GM23338 (cell line): ENCODE measurements at regions not wholly inside any gene's neighbourhood (a gene's known extent, or its start where the extent isn't known, plus 50 kb on each side); places are given as distances from the start of the nearest gene placed in this dataset.

Experiments used
- CREB1 ChIP-seq: fragments of 250-450 bp; sonication (Bioruptor Pico); IDR thresholded peaks from 2 replicates; pipeline ENCODE4 v1.5.0; 2020; ENCODE audit warnings: low read depth, mild to moderate bottlenecking, moderate library complexity
- CTCF ChIP-seq, 2 experiments: fragments of 200-600 bp in 1 of 2; sonication (generic) in 1 of 2; conservative IDR thresholded peaks; 2 replicates each; pipeline versions ENCODE4 v1.5.1 to v1.6.1; 2016 to 2017; ENCODE audit warnings: antibody characterized with exemption in 2 of 2, low read depth in 2 of 2, mild to moderate bottlenecking in 2 of 2, moderate library complexity in 1 of 2
- ETS1 ChIP-seq: IDR thresholded peaks from 2 replicates; pipeline ENCODE4 v1.6.1; 2016; ENCODE audit warnings: antibody characterized with exemption
- EZH2 ChIP-seq: fragments of 200-600 bp; sonication (generic); IDR thresholded peaks from one replicate; pipeline ENCODE4 v1.8.0; 2017; ENCODE audit warnings: antibody characterized with exemption, mild to moderate bottlenecking, low read depth; ENCODE audit not compliant: unreplicated experiment
- EZH2phosphoT487 ChIP-seq: fragments of 200-600 bp; sonication (generic); IDR thresholded peaks from one replicate; pipeline ENCODE4 v1.8.1; 2018; ENCODE audit warnings: antibody characterized with exemption; ENCODE audit not compliant: unreplicated experiment
- JUNB ChIP-seq: IDR thresholded peaks from one replicate; pipeline ENCODE4 v1.6.1; 2016; ENCODE audit warnings: antibody characterized with exemption; ENCODE audit not compliant: unreplicated experiment
- NANOG ChIP-seq: IDR thresholded peaks from 2 replicates; pipeline ENCODE4 v1.6.1; 2016; ENCODE audit warnings: antibody characterized with exemption, borderline replicate concordance
- POLR2AphosphoS5 ChIP-seq: IDR thresholded peaks from 2 replicates; pipeline ENCODE4 v1.6.1; 2016; ENCODE audit warnings: antibody characterized with exemption, low read depth
- REST ChIP-seq: IDR thresholded peaks from one replicate; pipeline ENCODE4 v1.6.1; 2018; ENCODE audit warnings: antibody characterized with exemption; ENCODE audit not compliant: unreplicated experiment
- ZNF114 ChIP-seq: fragments of 250-450 bp; sonication (Bioruptor Pico); IDR thresholded peaks from 2 replicates; pipeline ENCODE4 v1.5.0; 2020; ENCODE audit warnings: mild to moderate bottlenecking, moderate library complexity
- ZNF331 ChIP-seq: fragments of 250-450 bp; sonication (Bioruptor Pico); IDR thresholded peaks from 2 replicates; pipeline ENCODE4 v1.5.0; 2020; ENCODE audit warnings: low read depth, mild to moderate bottlenecking, moderate library complexity

- TF ChIP-seq CTCF (conservative IDR thresholded peaks at IDR 0.05; ENCODE audit: low read depth in 2 of 2) (no peak), EZH2phosphoT487 (no peak), ZNF331 (CRISPR knock-in tag) (no peak), EZH2 (no peak), POLR2AphosphoS5 (no peak), ETS1 (no peak), REST (no peak), CREB1 (no peak), JUNB (no peak), ZNF114 (CRISPR knock-in tag) (no peak), NANOG (no peak)
Observed at GRCh38 chr3:167884481-167884880, 149.0 kb downstream of the SERPINI1 start.
